K562 (cell line): ENCODE measurements at regions not wholly inside any gene's neighbourhood (a gene's known extent, or its start where the extent isn't known, plus 50 kb on each side); places are given as distances from the start of the nearest gene placed in this dataset.

ENCODE experiments used
- CBX8 ChIP-seq: fragments of 200-600 bp; sonication (generic); IDR thresholded peaks from 2 replicates; pipeline ENCODE4 v1.6.1; 2012; ENCODE audit warnings: borderline replicate concordance, mixed run types, low read depth, mild to moderate bottlenecking, moderate library complexity, mixed read lengths, low read length, control low read depth, inconsistent platforms; ENCODE audit not compliant: poor library complexity, severe bottlenecking; ENCODE audit errors: extremely low read depth
- CEBPG ChIP-seq, 3 experiments: fragments of 200-800 bp in 1 of 3; sonication (Bioruptor generic) in 1 of 3; sonication (generic) in 1 of 3; formaldehyde crosslinking in 1 of 3; IDR thresholded peaks in 2 of 3; conservative IDR thresholded peaks in 1 of 3; 2 replicates each; pipeline versions ENCODE4 v1.6.1 to v1.8.0; 2016 to 2022; ENCODE audit warnings: missing compliant biosample characterization in 2 of 3, missing genetic modification characterization in 2 of 3, mild to moderate bottlenecking in 1 of 3, missing genetic modification reagents in 1 of 3
- CTCF ChIP-seq, 3 experiments: IDR thresholded peaks in 2 of 3; conservative IDR thresholded peaks in 1 of 3; 2 replicates each; pipeline ENCODE4 v1.5.1; 2011 to 2012; ENCODE audit warnings: low read length in 3 of 3, mild to moderate bottlenecking in 3 of 3, control low read depth in 2 of 3, improper control_type of control experiment in 1 of 3, inconsistent platforms in 1 of 3, low read depth in 1 of 3, mixed read lengths in 1 of 3, moderate library complexity in 1 of 3; ENCODE audit not compliant: insufficient read depth in 2 of 3
- DEAF1 ChIP-seq: fragments of 450-650 bp; formaldehyde crosslinking; IDR thresholded peaks from 2 replicates; pipeline ENCODE4 v1.4.0; 2020; ENCODE audit warnings: mild to moderate bottlenecking, moderate library complexity
- EP300 ChIP-seq: IDR thresholded peaks from 2 replicates; pipeline ENCODE4 v1.6.1; 2012; ENCODE audit warnings: low read length, improper control_type of control experiment
- EZH2 ChIP-seq: IDR thresholded peaks from 2 replicates; pipeline ENCODE4 v1.6.1; 2012; ENCODE audit warnings: low read depth, mild to moderate bottlenecking, inconsistent platforms, low read length, borderline replicate concordance
- GABPB1 ChIP-seq: sonication (generic); formaldehyde crosslinking; IDR thresholded peaks from 2 replicates; pipeline ENCODE4 v1.8.0; 2022; ENCODE audit warnings: mild to moderate bottlenecking, missing genetic modification reagents
- KDM1A ChIP-seq, 2 experiments: fragments of 450-650 bp; IDR thresholded peaks; 2 replicates each; pipeline ENCODE4 v1.6.1; 2016; ENCODE audit warnings: mild to moderate bottlenecking in 2 of 2
- MYC ChIP-seq, 2 experiments: fragments of 250-450 bp in 1 of 2; sonication (Bioruptor Pico) in 1 of 2; IDR thresholded peaks; 2 replicates each; pipeline versions ENCODE4 v1.5.1 to v1.6.1; 2012 to 2021; ENCODE audit warnings: low read depth in 2 of 2, borderline replicate concordance in 1 of 2, improper control_type of control experiment in 1 of 2, low read length in 1 of 2, mild to moderate bottlenecking in 1 of 2, moderate library complexity in 1 of 2
- NFXL1 ChIP-seq: fragments of 450-650 bp; formaldehyde crosslinking; IDR thresholded peaks from 2 replicates; pipeline ENCODE4 v1.4.0; 2021; ENCODE audit warnings: mild to moderate bottlenecking
- POLR2A ChIP-seq: fragments of 450-650 bp; conservative IDR thresholded peaks from 2 replicates; pipeline ENCODE4 v1.6.1; 2016
- POLR2AphosphoS5 ChIP-seq: IDR thresholded peaks from 2 replicates; pipeline ENCODE4 v1.6.1; 2011; ENCODE audit warnings: mild to moderate bottlenecking, low read depth, low read length, moderate library complexity; ENCODE audit not compliant: control insufficient read depth, insufficient read depth
- SNRNP70 ChIP-seq: fragments of 200-400 bp; formaldehyde crosslinking; optimal IDR thresholded peaks from 2 replicates; pipeline ENCODE3; 2017; ENCODE audit warnings: low read depth, low read length
- ZNF583 ChIP-seq: fragments of 250-450 bp; sonication (Bioruptor Pico); IDR thresholded peaks from 2 replicates; pipeline ENCODE4 v1.4.0; 2020

- TF ChIP-seq CTCF (IDR thresholded peaks at IDR 0.05 in 2 of 3, conservative IDR thresholded peaks at IDR 0.05 in 1 of 3; ENCODE audit: insufficient read depth in 2 of 3, low read depth in 1 of 3, low read length in 3 of 3) (no peak), NFXL1 (CRISPR knock-in tag) (no peak), DEAF1 (no peak), KDM1A (IDR thresholded peaks at IDR 0.05) (no peak), MYC (IDR thresholded peaks at IDR 0.05; ENCODE audit: low read depth, low read length) (no peak), MYC (CRISPR knock-in tag; IDR thresholded peaks at IDR 0.05; ENCODE audit: borderline replicate concordance, low read depth) (no peak), POLR2A (no peak), EP300 (no peak), SNRNP70 (no peak), EZH2 (no peak), POLR2AphosphoS5 (no peak), GABPB1 (CRISPR knock-in tag) (no peak), CEBPG (CRISPR knock-in tag; IDR thresholded peaks at IDR 0.05) (no peak), CEBPG (tag; conservative IDR thresholded peaks at IDR 0.05 in 1 of 2, IDR thresholded peaks at IDR 0.05 in 1 of 2) (no peak), CBX8 (no peak), ZNF583 (CRISPR knock-in tag) (no peak)
These were observed 505.8 kb downstream of the SHQ1 start for GRCh38 chr3:72342450-72342849.
